ENCODE measurements at regions not wholly inside any gene's neighbourhood (a gene's known extent, or its start where the extent isn't known, plus 50 kb on each side); places are given as distances from the start of the nearest gene placed in this dataset.

DNA sequence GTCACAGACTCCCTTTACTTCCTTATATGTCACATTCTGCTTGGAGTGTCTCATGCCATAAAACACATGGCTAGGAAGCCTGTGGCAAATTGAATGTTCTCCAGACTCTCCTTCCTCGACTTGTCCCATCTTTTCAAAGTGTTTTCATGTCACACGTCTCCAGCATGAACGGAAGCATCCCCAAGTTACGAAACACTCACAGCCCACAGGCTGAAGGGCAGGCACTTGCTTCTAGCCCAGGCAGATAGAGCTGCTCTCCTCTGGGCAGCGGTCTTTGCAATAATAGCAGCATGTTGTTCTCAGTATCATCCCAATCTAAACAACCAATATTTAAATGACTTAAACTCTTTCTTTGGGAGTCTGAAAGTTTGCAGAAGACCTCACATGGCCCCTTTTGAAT, 85.3 kb upstream of the ADAMTS9 start (continued):
- TF ChIP-seq, protein P1, sequence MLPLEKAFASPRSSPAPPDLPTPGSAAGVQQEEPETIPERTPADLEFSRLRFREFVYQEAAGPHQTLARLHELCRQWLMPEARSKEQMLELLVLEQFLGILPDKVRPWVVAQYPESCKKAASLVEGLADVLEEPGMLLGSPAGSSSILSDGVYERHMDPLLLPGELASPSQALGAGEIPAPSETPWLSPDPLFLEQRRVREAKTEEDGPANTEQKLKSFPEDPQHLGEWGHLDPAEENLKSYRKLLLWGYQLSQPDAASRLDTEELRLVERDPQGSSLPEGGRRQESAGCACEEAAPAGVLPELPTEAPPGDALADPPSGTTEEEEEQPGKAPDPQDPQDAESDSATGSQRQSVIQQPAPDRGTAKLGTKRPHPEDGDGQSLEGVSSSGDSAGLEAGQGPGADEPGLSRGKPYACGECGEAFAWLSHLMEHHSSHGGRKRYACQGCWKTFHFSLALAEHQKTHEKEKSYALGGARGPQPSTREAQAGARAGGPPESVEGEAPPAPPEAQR (tag by site-specific recombination; IDR thresholded peaks at IDR 0.05) = no peak
- TF ChIP-seq ZBTB7A (tag by site-specific recombination; IDR thresholded peaks at IDR 0.05; ENCODE audit: low read depth) = no peak
- no peak for TF ChIP-seq ZNF654 (tag by site-specific recombination; IDR thresholded peaks at IDR 0.05; ENCODE audit: low read depth)
- no peak for TF ChIP-seq HOXD13 (CRISPR knock-in tag; IDR thresholded peaks at IDR 0.05; ENCODE audit: borderline replicate concordance)
- no peak for TF ChIP-seq ZNF777 (tag by site-specific recombination; IDR thresholded peaks at IDR 0.05; ENCODE audit: borderline replicate concordance)
- TF ChIP-seq ZNF394 (tag by site-specific recombination; IDR thresholded peaks at IDR 0.05; ENCODE audit: borderline replicate concordance) = no peak
- TF ChIP-seq, protein P2, sequence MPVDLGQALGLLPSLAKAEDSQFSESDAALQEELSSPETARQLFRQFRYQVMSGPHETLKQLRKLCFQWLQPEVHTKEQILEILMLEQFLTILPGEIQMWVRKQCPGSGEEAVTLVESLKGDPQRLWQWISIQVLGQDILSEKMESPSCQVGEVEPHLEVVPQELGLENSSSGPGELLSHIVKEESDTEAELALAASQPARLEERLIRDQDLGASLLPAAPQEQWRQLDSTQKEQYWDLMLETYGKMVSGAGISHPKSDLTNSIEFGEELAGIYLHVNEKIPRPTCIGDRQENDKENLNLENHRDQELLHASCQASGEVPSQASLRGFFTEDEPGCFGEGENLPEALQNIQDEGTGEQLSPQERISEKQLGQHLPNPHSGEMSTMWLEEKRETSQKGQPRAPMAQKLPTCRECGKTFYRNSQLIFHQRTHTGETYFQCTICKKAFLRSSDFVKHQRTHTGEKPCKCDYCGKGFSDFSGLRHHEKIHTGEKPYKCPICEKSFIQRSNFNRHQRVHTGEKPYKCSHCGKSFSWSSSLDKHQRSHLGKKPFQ (tag by site-specific recombination; IDR thresholded peaks at IDR 0.05) = no peak
- TF ChIP-seq ZNF501 (tag by site-specific recombination; IDR thresholded peaks at IDR 0.05) = no peak

DNA sequence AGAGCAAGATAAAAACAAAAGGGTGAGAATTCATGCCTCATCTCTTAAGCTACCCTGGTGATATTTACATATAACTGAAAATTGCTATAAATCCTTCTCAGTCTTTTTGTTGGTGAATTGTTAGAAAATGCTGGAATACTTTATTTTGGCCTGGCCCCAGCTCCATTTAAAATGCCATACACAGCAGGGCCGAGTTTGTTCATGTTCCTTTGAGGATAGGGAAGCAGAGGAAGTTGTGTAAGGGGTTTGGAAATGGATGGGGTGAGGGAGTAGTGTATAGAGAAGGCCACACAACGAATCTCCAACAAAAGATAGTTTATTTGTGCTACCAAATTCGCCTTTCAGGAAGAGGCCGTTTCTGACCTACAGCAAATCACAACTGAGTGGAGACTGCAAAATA, 78.6 kb upstream of the ADAMTS9 start:
- H3K4me1 ChIP-seq (ENCODE audit: control insufficient read depth, insufficient read depth, low read length) = no peaks in the 10 kb centered on the region
- no peaks in the 10 kb centered on the region for H3K9me3 ChIP-seq (ENCODE audit: control insufficient read depth, insufficient read depth, low read depth, low read length)
- H3K36me3 ChIP-seq (ENCODE audit: control insufficient read depth in 2 of 2, insufficient read depth in 1 of 2, low read length in 2 of 2) = no peaks in the 10 kb centered on the region
- ChIA-PET CTCF (no interaction called here), POLR2A (no interaction called here)
- no peak overlapping the region for H3K4me3 ChIP-seq (ENCODE audit: low read depth, low read length)
- H3K27ac ChIP-seq (ENCODE audit: extremely low read depth, low read depth, low read length) = no peak overlapping the region
- no peak for TF ChIP-seq ZNF555 (tag by site-specific recombination; conservative IDR thresholded peaks at IDR 0.05)
- TF ChIP-seq ZNF2 (tag by site-specific recombination; IDR thresholded peaks at IDR 0.05) = no peak
- TF ChIP-seq BCL11B (tag by site-specific recombination; IDR thresholded peaks at IDR 0.05; ENCODE audit: low read depth) = no peak
- no peak for TF ChIP-seq ZNF423 (tag by site-specific recombination; IDR thresholded peaks at IDR 0.05)
- no peak for TF ChIP-seq ZNF843 (tag by site-specific recombination; IDR thresholded peaks at IDR 0.05)
- TF ChIP-seq ZNF549 (tag by site-specific recombination; IDR thresholded peaks at IDR 0.05) = no peak
- no peak for TF ChIP-seq ZNF670 (tag by site-specific recombination; IDR thresholded peaks at IDR 0.05; ENCODE audit: low read depth)
- TF ChIP-seq ZNF596 (tag by site-specific recombination; IDR thresholded peaks at IDR 0.05) = no peak
- TF ChIP-seq ZNF138 (tag by site-specific recombination; IDR thresholded peaks at IDR 0.05; ENCODE audit: borderline replicate concordance) = no peak
- no peak for TF ChIP-seq ZNF548 (tag by site-specific recombination; IDR thresholded peaks at IDR 0.05)
- TF ChIP-seq ZNF223 (tag by site-specific recombination; IDR thresholded peaks at IDR 0.05) = no peak
- TF ChIP-seq, protein P3, sequence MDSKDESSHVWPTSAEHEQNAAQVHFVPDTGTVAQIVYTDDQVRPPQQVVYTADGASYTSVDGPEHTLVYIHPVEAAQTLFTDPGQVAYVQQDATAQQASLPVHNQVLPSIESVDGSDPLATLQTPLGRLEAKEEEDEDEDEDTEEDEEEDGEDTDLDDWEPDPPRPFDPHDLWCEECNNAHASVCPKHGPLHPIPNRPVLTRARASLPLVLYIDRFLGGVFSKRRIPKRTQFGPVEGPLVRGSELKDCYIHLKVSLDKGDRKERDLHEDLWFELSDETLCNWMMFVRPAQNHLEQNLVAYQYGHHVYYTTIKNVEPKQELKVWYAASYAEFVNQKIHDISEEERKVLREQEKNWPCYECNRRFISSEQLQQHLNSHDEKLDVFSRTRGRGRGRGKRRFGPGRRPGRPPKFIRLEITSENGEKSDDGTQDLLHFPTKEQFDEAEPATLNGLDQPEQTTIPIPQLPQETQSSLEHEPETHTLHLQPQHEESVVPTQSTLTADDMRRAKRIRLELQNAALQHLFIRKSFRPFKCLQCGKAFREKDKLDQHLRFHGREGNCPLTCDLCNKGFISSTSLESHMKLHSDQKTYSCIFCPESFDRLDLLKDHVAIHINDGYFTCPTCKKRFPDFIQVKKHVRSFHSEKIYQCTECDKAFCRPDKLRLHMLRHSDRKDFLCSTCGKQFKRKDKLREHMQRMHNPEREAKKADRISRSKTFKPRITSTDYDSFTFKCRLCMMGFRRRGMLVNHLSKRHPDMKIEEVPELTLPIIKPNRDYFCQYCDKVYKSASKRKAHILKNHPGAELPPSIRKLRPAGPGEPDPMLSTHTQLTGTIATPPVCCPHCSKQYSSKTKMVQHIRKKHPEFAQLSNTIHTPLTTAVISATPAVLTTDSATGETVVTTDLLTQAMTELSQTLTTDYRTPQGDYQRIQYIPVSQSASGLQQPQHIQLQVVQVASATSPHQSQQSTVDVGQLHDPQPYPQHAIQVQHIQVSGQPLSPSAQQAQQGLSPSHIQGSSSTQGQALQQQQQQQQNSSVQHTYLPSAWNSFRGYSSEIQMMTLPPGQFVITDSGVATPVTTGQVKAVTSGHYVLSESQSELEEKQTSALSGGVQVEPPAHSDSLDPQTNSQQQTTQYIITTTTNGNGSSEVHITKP (tag by site-specific recombination; IDR thresholded peaks at IDR 0.05) = no peak
- TF ChIP-seq ZNF266 (tag by site-specific recombination; IDR thresholded peaks at IDR 0.05; ENCODE audit: low read depth) = no peak
- TF ChIP-seq, protein P4, sequence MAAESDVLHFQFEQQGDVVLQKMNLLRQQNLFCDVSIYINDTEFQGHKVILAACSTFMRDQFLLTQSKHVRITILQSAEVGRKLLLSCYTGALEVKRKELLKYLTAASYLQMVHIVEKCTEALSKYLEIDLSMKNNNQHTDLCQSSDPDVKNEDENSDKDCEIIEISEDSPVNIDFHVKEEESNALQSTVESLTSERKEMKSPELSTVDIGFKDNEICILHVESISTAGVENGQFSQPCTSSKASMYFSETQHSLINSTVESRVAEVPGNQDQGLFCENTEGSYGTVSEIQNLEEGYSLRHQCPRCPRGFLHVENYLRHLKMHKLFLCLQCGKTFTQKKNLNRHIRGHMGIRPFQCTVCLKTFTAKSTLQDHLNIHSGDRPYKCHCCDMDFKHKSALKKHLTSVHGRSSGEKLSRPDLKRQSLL (tag by site-specific recombination; IDR thresholded peaks at IDR 0.05) = no peak
- no peak for TF ChIP-seq ZNF664 (tag by site-specific recombination; IDR thresholded peaks at IDR 0.05)

All from HEK293 (cell line).